Lower leg skin (tissue), 4 donors: ENCODE measurements at regions not wholly inside any gene's neighbourhood (a gene's known extent, or its start where the extent isn't known, plus 50 kb on each side); places are given as distances from the start of the nearest gene placed in this dataset.

Experiments used
- DNase-seq, 2 donors: peaks; one replicate each; pipeline ENCODE4 v3.0.0-alpha.2; 2019; ENCODE audit warnings: low spot score in 2 of 2
- H3K4me3 ChIP-seq: fragments of 200-600 bp; sonication (generic); 2 replicates; pipeline ENCODE4 v1.5.1; 2017; ENCODE audit warnings: mild to moderate bottlenecking, low read depth; ENCODE audit not compliant: poor library complexity, severe bottlenecking
- POLR2A ChIP-seq, 2 donors: fragments of 450-650 bp; IDR thresholded peaks; one replicate each; pipeline ENCODE4 v1.6.1; 2016 to 2017; ENCODE audit warnings: antibody characterized with exemption in 2 of 2, mild to moderate bottlenecking in 1 of 2, moderate library complexity in 1 of 2
- WGBS, 2 donors: methylation state at CpG; one replicate each; pipeline ENCODE4 v1.1.5; 2018; 5-methylcytosine and 5-hydroxymethylcytosine counted together
- intact Hi-C: fragments of 100-400 bp; cut with DNase I; formaldehyde crosslinking; loops from one replicate; pipeline ENCODE4 v1.15.0; 2023; ENCODE audit warnings: low total_unique reads
- TF ChIP-seq, protein P1 (sequence below), 3 donors: fragments of 450-650 bp; IDR thresholded peaks; one replicate each; pipeline ENCODE4 v1.5.1; 2016; ENCODE audit warnings: antibody characterized with exemption in 3 of 3, mild to moderate bottlenecking in 3 of 3, moderate library complexity in 2 of 3

DNA sequence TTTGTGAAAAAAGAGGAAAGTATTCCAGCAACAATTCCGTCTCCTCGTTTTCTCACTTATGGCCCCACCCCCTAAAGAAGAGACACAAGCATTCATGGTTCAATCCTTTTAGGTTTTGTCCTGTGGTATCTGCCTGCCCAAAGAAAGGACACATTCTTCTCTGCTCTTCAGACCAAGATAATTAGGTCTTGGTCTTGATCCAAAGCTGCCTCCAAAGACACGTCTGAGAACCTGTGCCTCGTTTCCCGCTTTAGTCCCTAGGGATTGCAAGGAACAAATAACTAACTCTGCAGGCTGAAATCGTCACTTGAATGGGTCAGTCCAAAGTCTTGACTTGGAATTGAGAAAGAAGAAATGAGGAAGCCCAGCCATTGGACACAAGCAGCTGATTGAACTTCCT is 202.7 kb upstream of the FAR2 start:
- no peak overlapping the region for H3K4me3 ChIP-seq
- WGBS, 2 donors, result 71 to 77% methylated on average over 6 of the region's 6 CpGs
- no peak for DNase-seq

GRCh38 chr12:28948685-28949084 is 200.4 kb upstream of the FAR2 start:
- WGBS, 2 donors, result 76 to 78% methylated on average over 1 of the region's 1 CpG
- no peak for TF ChIP-seq POLR2A (IDR thresholded peaks at IDR 0.05)
- TF ChIP-seq, protein P1, sequence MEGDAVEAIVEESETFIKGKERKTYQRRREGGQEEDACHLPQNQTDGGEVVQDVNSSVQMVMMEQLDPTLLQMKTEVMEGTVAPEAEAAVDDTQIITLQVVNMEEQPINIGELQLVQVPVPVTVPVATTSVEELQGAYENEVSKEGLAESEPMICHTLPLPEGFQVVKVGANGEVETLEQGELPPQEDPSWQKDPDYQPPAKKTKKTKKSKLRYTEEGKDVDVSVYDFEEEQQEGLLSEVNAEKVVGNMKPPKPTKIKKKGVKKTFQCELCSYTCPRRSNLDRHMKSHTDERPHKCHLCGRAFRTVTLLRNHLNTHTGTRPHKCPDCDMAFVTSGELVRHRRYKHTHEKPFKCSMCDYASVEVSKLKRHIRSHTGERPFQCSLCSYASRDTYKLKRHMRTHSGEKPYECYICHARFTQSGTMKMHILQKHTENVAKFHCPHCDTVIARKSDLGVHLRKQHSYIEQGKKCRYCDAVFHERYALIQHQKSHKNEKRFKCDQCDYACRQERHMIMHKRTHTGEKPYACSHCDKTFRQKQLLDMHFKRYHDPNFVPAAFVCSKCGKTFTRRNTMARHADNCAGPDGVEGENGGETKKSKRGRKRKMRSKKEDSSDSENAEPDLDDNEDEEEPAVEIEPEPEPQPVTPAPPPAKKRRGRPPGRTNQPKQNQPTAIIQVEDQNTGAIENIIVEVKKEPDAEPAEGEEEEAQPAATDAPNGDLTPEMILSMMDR (IDR thresholded peaks at IDR 0.05), result no peak
- H3K4me3 ChIP-seq, result no peak overlapping the region
- no peak for DNase-seq
- intact Hi-C loops, result no loop called here

More for the DNA sequence above, 202.7 kb upstream of the FAR2 start:
- no peak for TF ChIP-seq POLR2A (IDR thresholded peaks at IDR 0.05)
- TF ChIP-seq, protein P1 (IDR thresholded peaks at IDR 0.05), result no peak
- intact Hi-C loops, result no loop called here

- 95 to 97% methylated on average over 1 of the region's 1 CpG for WGBS, 2 donors
- no peak overlapping the region for H3K4me3 ChIP-seq
- DNase-seq, result no peak
- intact Hi-C loops, result no loop called here
- no peak for TF ChIP-seq POLR2A (IDR thresholded peaks at IDR 0.05)
- TF ChIP-seq, protein P1 (IDR thresholded peaks at IDR 0.05), result no peak
Observed at GRCh38 chr12:28949184-28949583, 199.9 kb upstream of the FAR2 start.

- TF ChIP-seq, protein P1 (IDR thresholded peaks at IDR 0.05), result no peak
- no peak for TF ChIP-seq POLR2A (IDR thresholded peaks at IDR 0.05)
- DNase-seq, result no peak
- no peak overlapping the region for H3K4me3 ChIP-seq
- intact Hi-C loops, result no loop called here
Observed at GRCh38 chr12:28950049-28950448, 199.0 kb upstream of the FAR2 start.

DNA sequence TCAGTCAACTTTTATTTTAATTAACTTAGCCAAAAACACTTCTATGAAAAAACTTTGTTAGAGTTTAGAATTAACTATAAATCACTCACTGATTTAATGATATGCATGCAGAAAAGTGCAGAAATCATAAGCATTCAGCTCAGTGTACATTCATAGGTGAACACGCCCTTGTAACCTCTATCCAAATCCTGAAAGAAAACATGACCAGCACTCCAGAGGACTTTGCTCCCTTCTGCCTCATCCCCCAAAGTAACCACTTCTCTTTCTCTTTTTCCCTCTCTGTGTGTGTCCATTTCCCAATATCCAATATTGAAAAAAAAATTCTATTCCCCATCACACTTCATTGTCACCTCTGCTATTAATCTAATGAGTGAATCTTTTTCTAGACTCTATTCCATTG is 197.1 kb upstream of the FAR2 start:
- 62 to 64% methylated on average over 1 of the region's 1 CpG for WGBS, 2 donors
- DNase-seq, result no peak
- intact Hi-C loops, result no loop called here
- TF ChIP-seq POLR2A (IDR thresholded peaks at IDR 0.05), result no peak
- TF ChIP-seq, protein P1 (IDR thresholded peaks at IDR 0.05), result no peak
- no peak overlapping the region for H3K4me3 ChIP-seq

DNA sequence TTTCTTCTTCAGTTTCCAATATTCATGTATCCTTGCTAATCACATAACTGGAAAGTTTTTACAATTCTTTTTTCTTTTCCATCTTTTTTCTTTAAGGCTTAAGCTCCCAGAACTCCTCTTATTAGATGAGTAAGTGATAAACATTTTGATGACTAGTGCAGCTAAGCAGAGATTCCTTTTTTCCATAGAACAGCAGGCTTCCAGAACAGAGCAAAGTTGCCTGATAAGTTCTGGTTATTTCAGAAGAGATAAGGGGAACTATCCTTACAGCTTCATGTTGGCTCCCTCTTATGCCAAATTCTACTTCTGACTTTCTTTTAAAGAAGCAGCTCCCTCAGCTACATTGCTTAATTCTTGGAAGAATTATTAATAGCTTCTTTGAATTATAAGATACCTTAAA is 194.7 kb upstream of the FAR2 start:
- no peak overlapping the region for H3K4me3 ChIP-seq
- intact Hi-C loops, result no loop called here
- TF ChIP-seq POLR2A (IDR thresholded peaks at IDR 0.05), result no peak
- TF ChIP-seq, protein P1 (IDR thresholded peaks at IDR 0.05), result no peak
- no peak for DNase-seq
